Epithelial cell of esophagus (primary cell): ENCODE measurements at regions not wholly inside any gene's neighbourhood (a gene's known extent, or its start where the extent isn't known, plus 50 kb on each side); places are given as distances from the start of the nearest gene placed in this dataset.
A peak's percentile ranks its signal among the peaks of the same experiment; 100 is the strongest.

Source experiments
- DNase-seq: peaks from one replicate; pipeline ENCODE4 v3.0.0; 2010; ENCODE audit warnings: low read depth
- H3K4me3 ChIP-seq: 2 replicates; pipeline ENCODE4 v1.5.1; 2011; ENCODE audit warnings: mild to moderate bottlenecking, low read length, control low read depth
- CTCF ChIP-seq: IDR thresholded peaks from 2 replicates; pipeline ENCODE4 v1.5.1; 2011; ENCODE audit warnings: low read depth, mild to moderate bottlenecking, low read length, control low read depth, inconsistent platforms; ENCODE audit not compliant: insufficient read depth; ENCODE audit errors: missing control alignments

GRCh38 chr10:21184216-21184615, 287.1 kb upstream of the NEBL start:
- DNase-seq, result peak; percentile 69
- TF ChIP-seq CTCF, result no peak
- H3K4me3 ChIP-seq, result no peak overlapping the region

- H3K4me3 ChIP-seq, result no peak overlapping the region
- DNase-seq, result no peak
- TF ChIP-seq CTCF, result no peak
These were observed 285.9 kb upstream of the NEBL start for GRCh38 chr10:21183025-21183424.

GRCh38 chr10:21181451-21181850, 284.3 kb upstream of the NEBL start:
- H3K4me3 ChIP-seq, result no peak overlapping the region
- no peak for DNase-seq
- TF ChIP-seq CTCF, result no peak

- no peak for TF ChIP-seq CTCF
- DNase-seq, result no peak
- no peak overlapping the region for H3K4me3 ChIP-seq
These were observed 283.5 kb upstream of the NEBL start for GRCh38 chr10:21180604-21181003.

- DNase-seq, result peak; percentile 34
- H3K4me3 ChIP-seq, result no peak overlapping the region
- TF ChIP-seq CTCF, result no peak
These were observed 279.9 kb upstream of the NEBL start for GRCh38 chr10:21176934-21177480.

GRCh38 chr10:21175797-21176196, 278.7 kb upstream of the NEBL start:
- DNase-seq, result no peak
- TF ChIP-seq CTCF, result no peak
- no peak overlapping the region for H3K4me3 ChIP-seq

GRCh38 chr10:21174715-21175495, 277.8 kb upstream of the NEBL start:
- peak overlapping the region; percentile 63 for H3K4me3 ChIP-seq
- peak; percentile 75 for DNase-seq
- no peak for TF ChIP-seq CTCF
